ENCODE measurements at regions not wholly inside any gene's neighbourhood (a gene's known extent, or its start where the extent isn't known, plus 50 kb on each side); places are given as distances from the start of the nearest gene placed in this dataset.

GRCh38 chr3:72571638-72572114 lies 276.6 kb downstream of the SHQ1 start:
- Histone ChIP-seq H3K27me3 (no peaks in the 10 kb centered on the region), H3K4me3 (no peak overlapping the region), H3K4me1 (no peaks in the 10 kb centered on the region), H3K27ac (no peak overlapping the region), H3K36me3 (no peaks in the 10 kb centered on the region), H3K9me3 (no peaks in the 10 kb centered on the region)
- intact Hi-C loops (cut with DNase I), result no loop called here
- no peak for DNase-seq (ENCODE audit: extremely low spot score in 2 of 2)
- TF ChIP-seq POLR2A (IDR thresholded peaks at IDR 0.05) (no peak), POLR2AphosphoS5 (IDR thresholded peaks at IDR 0.05; ENCODE audit: insufficient read depth in 1 of 2, low read depth in 1 of 2) (no peak), CTCF (IDR thresholded peaks at IDR 0.05) (no peak)

- Histone ChIP-seq H3K27ac (no peak overlapping the region), H3K4me1 (no peaks in the 10 kb centered on the region), H3K36me3 (no peaks in the 10 kb centered on the region), H3K4me3 (no peak overlapping the region), H3K9me3 (no peaks in the 10 kb centered on the region), H3K27me3 (no peaks in the 10 kb centered on the region)
- TF ChIP-seq POLR2A (IDR thresholded peaks at IDR 0.05) (no peak), CTCF (IDR thresholded peaks at IDR 0.05) (no peak), POLR2AphosphoS5 (IDR thresholded peaks at IDR 0.05; ENCODE audit: insufficient read depth in 1 of 2, low read depth in 1 of 2) (no peak)
- intact Hi-C loops (cut with DNase I), result no loop called here
- no peak for DNase-seq (ENCODE audit: extremely low spot score in 2 of 2)
These were observed 277.2 kb downstream of the SHQ1 start for GRCh38 chr3:72571052-72571451.

- intact Hi-C loops (cut with DNase I), result no loop called here
- no peak overlapping the region for H3K27ac ChIP-seq
- no peaks in the 10 kb centered on the region for H3K36me3 ChIP-seq
- no peak overlapping the region for H3K4me3 ChIP-seq
- DNase-seq (ENCODE audit: extremely low spot score in 2 of 2), result no peak
- H3K4me1 ChIP-seq, result no peaks in the 10 kb centered on the region
- TF ChIP-seq POLR2A (IDR thresholded peaks at IDR 0.05) (no peak), POLR2AphosphoS5 (IDR thresholded peaks at IDR 0.05; ENCODE audit: insufficient read depth in 1 of 2, low read depth in 1 of 2) (no peak), CTCF (IDR thresholded peaks at IDR 0.05) (no peak)
- no peaks in the 10 kb centered on the region for H3K9me3 ChIP-seq
- no peaks in the 10 kb centered on the region for H3K27me3 ChIP-seq
These were observed 278.3 kb downstream of the SHQ1 start for GRCh38 chr3:72569754-72570440.

- intact Hi-C loops (cut with DNase I), result no loop called here
- H3K4me1 ChIP-seq, result no peaks in the 10 kb centered on the region
- no peaks in the 10 kb centered on the region for H3K27me3 ChIP-seq
- H3K27ac ChIP-seq, result no peak overlapping the region
- no peak for TF ChIP-seq CTCF (IDR thresholded peaks at IDR 0.05)
- no peak for TF ChIP-seq POLR2A (IDR thresholded peaks at IDR 0.05)
- TF ChIP-seq POLR2AphosphoS5 (IDR thresholded peaks at IDR 0.05; ENCODE audit: insufficient read depth in 1 of 2, low read depth in 1 of 2), result no peak
- no peaks in the 10 kb centered on the region for H3K9me3 ChIP-seq
- no peaks in the 10 kb centered on the region for H3K36me3 ChIP-seq
- DNase-seq (ENCODE audit: extremely low spot score in 2 of 2), result no peak
- no peak overlapping the region for H3K4me3 ChIP-seq
These were observed 280.2 kb downstream of the SHQ1 start for GRCh38 chr3:72568083-72568482.

GRCh38 chr3:72567474-72567873 lies 280.8 kb downstream of the SHQ1 start:
- intact Hi-C loops (cut with DNase I), result no loop called here
- no peak for TF ChIP-seq POLR2A (IDR thresholded peaks at IDR 0.05)
- no peak overlapping the region for H3K4me3 ChIP-seq
- DNase-seq (ENCODE audit: extremely low spot score in 2 of 2), result no peak
- H3K4me1 ChIP-seq, result no peaks in the 10 kb centered on the region
- H3K27ac ChIP-seq, result no peak overlapping the region
- no peaks in the 10 kb centered on the region for H3K9me3 ChIP-seq
- H3K36me3 ChIP-seq, result no peaks in the 10 kb centered on the region
- no peaks in the 10 kb centered on the region for H3K27me3 ChIP-seq

All from vagina (tissue), 2 donors.